Activated naive CD8-positive, alpha-beta T cell treated with anti-CD3 and anti-CD28 coated beads, Interleukin-2, amount 10 ng/mL, durations not matched to agents 7 days and 5 days (primary cell): ENCODE measurements at regions not wholly inside any gene's neighbourhood (a gene's known extent, or its start where the extent isn't known, plus 50 kb on each side); places are given as distances from the start of the nearest gene placed in this dataset.

ENCODE experiments used
- ATAC-seq: fragments of 150-1000 bp; cut with Tn5 transposase; one replicate; pipeline ENCODE4 v1.10.0; 2021; ENCODE audit warnings: low read depth, moderate library complexity
- POLR2A ChIA-PET: fragments of 350-600 bp; sonication (Branson Sonifier 250); formaldehyde crosslinking; loops from one replicate; lab custom pipeline; 2021; ENCODE audit warnings: antibody characterized with exemption; lab: Charles Lee
- DNase-seq: peaks from one replicate; pipeline ENCODE4 v3.0.0; 2021
- H3K27ac Mint-ChIP-seq: one replicate; pipeline ENCODE4 v1.8.0; 2022; ENCODE audit warnings: mild to moderate bottlenecking, mixed read lengths
- H3K27me3 Mint-ChIP-seq: one replicate; pipeline ENCODE4 v1.8.0; 2022; ENCODE audit warnings: mild to moderate bottlenecking, moderate library complexity, mixed read lengths
- H3K36me3 Mint-ChIP-seq: one replicate; pipeline ENCODE4 v1.8.0; 2021; ENCODE audit warnings: mild to moderate bottlenecking, mixed read lengths
- H3K4me1 Mint-ChIP-seq: one replicate; pipeline ENCODE4 v1.8.0; 2021; ENCODE audit warnings: mixed read lengths
- H3K4me3 Mint-ChIP-seq: one replicate; pipeline ENCODE4 v1.8.0; 2022; ENCODE audit warnings: mild to moderate bottlenecking, moderate library complexity, mixed read lengths
- H3K9me3 Mint-ChIP-seq: one replicate; pipeline ENCODE4 v1.8.0; 2021; ENCODE audit warnings: mixed read lengths

DNA sequence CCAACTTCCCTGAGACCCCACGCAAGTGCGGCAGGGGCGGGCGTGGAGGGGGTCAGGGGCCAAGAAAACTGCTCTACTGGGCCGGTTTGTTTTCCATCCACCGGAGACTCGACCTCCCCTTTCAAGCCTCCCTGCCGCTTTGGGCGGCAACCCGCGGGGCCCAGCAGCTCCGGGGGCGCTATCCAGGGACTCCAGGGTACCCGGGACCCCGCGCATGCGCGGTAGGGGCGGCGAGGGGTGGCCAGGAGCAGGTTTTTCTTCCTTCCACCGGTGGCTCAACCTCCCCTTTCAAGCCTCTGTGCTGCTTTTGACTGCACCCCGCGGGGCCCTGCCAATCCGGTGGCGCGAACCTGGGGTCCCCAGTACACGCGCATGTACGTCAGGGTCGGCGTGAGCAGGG is 323.5 kb downstream of the ALG10 start:
- POLR2A ChIA-PET = no interaction called here
- Mint-ChIP-seq H3K27ac (no peak overlapping the region), H3K4me1 (no peaks in the 10 kb centered on the region), H3K36me3 (no peaks in the 10 kb centered on the region), H3K9me3 (no peaks in the 10 kb centered on the region), H3K4me3 (no peak overlapping the region), H3K27me3 (no peaks in the 10 kb centered on the region)
- DNase-seq (no peak), ATAC-seq (no peak)

- H3K4me3 Mint-ChIP-seq = no peak overlapping the region
- DNase-seq (no peak), ATAC-seq (no peak)
- H3K27ac Mint-ChIP-seq = no peak overlapping the region
- no peaks in the 10 kb centered on the region for H3K36me3 Mint-ChIP-seq
- H3K27me3 Mint-ChIP-seq = no peaks in the 10 kb centered on the region
- POLR2A ChIA-PET = no interaction called here
- no peaks in the 10 kb centered on the region for H3K4me1 Mint-ChIP-seq
- H3K9me3 Mint-ChIP-seq = no peaks in the 10 kb centered on the region
Measured at GRCh38 chr12:34346372-34347034, 324.2 kb downstream of the ALG10 start.

GRCh38 chr12:34347367-34347766 is 325.1 kb downstream of the ALG10 start:
- POLR2A ChIA-PET = no interaction called here
- no peaks in the 10 kb centered on the region for H3K36me3 Mint-ChIP-seq
- H3K27ac Mint-ChIP-seq = no peak overlapping the region
- no peak overlapping the region for H3K4me3 Mint-ChIP-seq
- no peaks in the 10 kb centered on the region for H3K4me1 Mint-ChIP-seq
- ATAC-seq = no peak
- no peaks in the 10 kb centered on the region for H3K27me3 Mint-ChIP-seq
- H3K9me3 Mint-ChIP-seq = no peaks in the 10 kb centered on the region
- no peak for DNase-seq

DNA sequence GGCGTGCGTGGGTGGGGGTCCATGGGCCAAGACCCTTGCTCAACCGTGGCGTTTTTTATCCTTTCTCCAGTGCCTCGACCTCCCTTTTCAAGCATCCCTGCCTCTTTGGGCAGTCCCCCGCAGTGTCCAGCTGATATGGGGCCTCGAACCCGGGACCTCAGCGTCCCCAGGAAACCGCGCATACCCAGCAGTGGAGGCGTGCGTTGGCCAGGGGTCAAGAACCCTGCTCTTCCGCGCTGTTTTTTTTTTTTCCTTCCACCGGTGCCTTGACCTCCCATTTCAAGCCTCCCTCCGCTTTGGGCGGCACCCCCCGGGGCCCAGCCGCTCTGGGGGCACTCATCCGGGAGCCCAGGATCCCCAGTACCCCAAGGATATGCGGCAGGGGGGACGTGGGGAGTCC is 325.8 kb downstream of the ALG10 start:
- H3K27me3 Mint-ChIP-seq = no peaks in the 10 kb centered on the region

DNA sequence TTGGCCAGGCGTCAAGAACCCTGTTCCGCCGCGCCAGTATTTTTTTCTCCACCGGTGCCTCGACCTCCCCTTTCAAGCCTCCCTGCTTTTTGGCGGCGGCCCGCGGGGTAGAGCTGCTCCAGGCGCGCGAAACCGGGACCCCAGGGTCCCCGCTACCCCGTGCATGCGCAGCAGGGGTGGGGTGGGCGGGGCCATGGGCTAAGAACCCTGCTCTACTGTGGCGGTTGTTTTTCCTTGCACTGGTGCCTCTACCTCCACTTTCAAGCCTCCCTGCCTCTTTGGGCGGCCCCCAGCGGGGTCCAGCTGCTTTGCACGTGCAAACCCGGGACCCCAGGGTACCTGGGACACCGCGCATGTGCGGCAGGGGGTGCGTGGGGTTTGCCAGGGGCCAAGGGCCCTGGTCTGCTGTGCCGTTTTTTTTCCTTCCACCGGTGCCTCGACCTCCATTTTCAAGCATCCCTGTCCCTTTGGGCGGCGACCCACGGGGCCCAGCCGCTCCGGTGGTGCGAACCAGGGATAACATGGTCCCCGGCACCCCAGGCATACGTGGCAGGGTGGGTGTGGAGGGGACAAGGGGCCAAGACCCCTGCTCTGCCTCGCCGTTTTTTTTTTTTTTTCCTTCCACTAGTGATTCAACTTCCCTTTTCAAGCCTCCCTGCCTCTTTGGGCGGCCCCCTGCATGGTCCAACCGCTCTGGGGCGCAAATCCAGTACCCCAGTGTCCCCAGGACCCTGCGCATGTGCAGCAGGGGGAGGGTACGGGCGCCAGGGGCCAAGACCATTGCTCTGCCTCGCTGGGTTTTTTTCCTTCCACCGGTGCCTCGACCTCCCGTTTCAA is 326.8 kb downstream of the ALG10 start:
- ATAC-seq (no peak), DNase-seq (no peak)
- Mint-ChIP-seq H3K4me3 (no peak overlapping the region), H3K36me3 (no peaks in the 10 kb centered on the region), H3K27ac (no peak overlapping the region), H3K9me3 (no peaks in the 10 kb centered on the region), H3K27me3 (no peaks in the 10 kb centered on the region), H3K4me1 (no peaks in the 10 kb centered on the region)
- POLR2A ChIA-PET = no interaction called here

More for the DNA sequence above, 325.8 kb downstream of the ALG10 start:
- Mint-ChIP-seq H3K9me3 (no peaks in the 10 kb centered on the region), H3K36me3 (no peaks in the 10 kb centered on the region), H3K4me1 (no peaks in the 10 kb centered on the region), H3K4me3 (no peak overlapping the region), H3K27ac (no peak overlapping the region)
- ATAC-seq = no peak
- POLR2A ChIA-PET = no interaction called here
- no peak for DNase-seq

DNA sequence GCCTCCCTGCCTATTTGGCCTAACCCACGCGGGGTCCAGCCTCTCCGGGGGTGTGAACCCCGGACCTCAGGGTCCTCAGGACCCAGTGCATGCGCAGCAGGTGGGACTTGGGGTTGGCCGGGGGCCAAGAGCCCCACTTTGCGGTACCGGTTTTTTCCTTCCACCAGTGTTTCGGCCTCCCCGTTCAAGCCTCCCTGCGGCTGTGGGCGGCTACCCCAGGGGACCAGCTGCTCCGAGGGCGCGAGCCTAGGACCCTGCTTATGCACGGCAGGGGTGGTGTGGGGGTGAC is 327.3 kb downstream of the ALG10 start:
- POLR2A ChIA-PET = no interaction called here
- Mint-ChIP-seq H3K9me3 (no peaks in the 10 kb centered on the region), H3K36me3 (no peaks in the 10 kb centered on the region), H3K27ac (no peak overlapping the region), H3K4me3 (no peak overlapping the region), H3K4me1 (no peaks in the 10 kb centered on the region), H3K27me3 (no peaks in the 10 kb centered on the region)
- DNase-seq = no peak
- no peak for ATAC-seq

- Mint-ChIP-seq H3K27ac (no peak overlapping the region), H3K27me3 (no peaks in the 10 kb centered on the region), H3K4me3 (no peak overlapping the region), H3K36me3 (no peaks in the 10 kb centered on the region), H3K4me1 (no peaks in the 10 kb centered on the region), H3K9me3 (no peaks in the 10 kb centered on the region)
- no peak for DNase-seq
- POLR2A ChIA-PET = no interaction called here
- no peak for ATAC-seq
Measured at GRCh38 chr12:34350092-34351041, 328.1 kb downstream of the ALG10 start.

DNA sequence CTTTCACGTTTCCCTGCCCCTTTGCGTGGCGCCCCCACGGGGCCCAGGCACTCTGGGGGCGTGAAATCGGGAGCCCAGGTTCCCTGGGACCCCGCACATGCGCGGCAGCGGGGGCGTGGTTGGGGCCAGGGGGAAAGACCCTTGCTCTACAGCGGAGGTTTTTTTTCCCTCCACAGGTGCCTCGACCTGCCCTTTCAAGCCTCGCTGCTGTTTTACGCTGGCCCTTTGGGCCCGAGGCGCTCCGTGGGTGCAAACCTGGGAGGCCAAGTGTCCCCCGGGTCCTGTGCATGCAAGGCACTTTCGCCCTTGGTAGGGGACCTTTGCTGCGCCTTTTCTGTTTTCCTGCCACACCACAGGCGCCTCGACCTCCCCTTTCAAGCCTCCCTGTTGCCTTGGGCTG is 329.8 kb downstream of the ALG10 start:
- Mint-ChIP-seq H3K9me3 (no peaks in the 10 kb centered on the region), H3K4me3 (no peak overlapping the region), H3K27ac (no peak overlapping the region), H3K36me3 (no peaks in the 10 kb centered on the region), H3K27me3 (no peaks in the 10 kb centered on the region), H3K4me1 (no peaks in the 10 kb centered on the region)
- DNase-seq (no peak), ATAC-seq (no peak)
- POLR2A ChIA-PET = no interaction called here

DNA sequence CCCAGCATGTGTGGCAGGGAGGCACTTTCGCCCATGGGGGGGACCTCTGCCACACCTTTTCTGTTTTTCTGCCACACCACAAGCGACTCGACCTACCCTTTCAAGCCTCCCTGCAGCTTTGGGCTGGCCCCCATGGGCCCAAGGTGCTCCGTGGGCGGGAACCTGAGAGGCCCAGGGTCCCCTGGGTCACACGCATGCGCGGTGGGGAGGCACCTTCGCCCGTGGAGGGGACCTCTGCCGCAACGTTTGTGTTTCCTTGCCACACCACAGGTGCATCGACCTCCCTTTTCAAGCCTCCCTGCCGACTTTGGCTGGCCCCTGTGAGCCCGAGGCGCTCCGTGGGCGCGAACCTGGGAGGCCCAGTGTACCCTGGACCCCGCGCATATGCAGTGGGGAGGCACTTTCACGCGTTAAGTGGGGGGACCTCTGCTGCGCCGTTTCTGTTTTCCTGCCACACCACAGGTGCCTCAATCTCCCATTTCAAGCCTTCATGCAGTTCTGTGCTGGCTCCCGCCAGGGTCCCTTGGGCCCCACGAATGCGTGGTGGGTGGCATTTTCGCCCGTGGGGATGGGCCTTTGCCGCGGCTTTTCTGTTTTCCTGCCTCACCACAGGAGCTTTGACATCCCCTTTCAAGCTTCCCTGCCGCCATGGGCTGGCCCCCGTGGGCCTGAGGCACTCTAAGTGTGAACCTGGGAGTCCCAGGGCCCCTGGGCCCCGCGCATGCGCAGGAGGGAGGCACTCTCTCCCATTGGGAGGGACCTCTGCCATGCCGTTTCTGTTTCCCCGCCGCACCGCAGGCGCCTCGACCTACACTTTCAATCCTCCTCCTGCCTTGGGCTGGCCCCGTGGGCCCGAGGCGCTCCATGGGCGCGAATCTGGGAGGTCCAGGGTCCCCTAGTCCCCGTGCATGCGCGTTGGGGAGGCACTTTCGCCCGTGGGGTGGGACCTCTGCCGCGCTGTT is 332.2 kb downstream of the ALG10 start:
- Mint-ChIP-seq H3K36me3 (no peaks in the 10 kb centered on the region), H3K4me3 (no peak overlapping the region), H3K9me3 (no peaks in the 10 kb centered on the region), H3K27me3 (no peaks in the 10 kb centered on the region), H3K4me1 (no peaks in the 10 kb centered on the region), H3K27ac (no peak overlapping the region)
- ATAC-seq (no peak), DNase-seq (no peak)
- POLR2A ChIA-PET = no interaction called here

DNA sequence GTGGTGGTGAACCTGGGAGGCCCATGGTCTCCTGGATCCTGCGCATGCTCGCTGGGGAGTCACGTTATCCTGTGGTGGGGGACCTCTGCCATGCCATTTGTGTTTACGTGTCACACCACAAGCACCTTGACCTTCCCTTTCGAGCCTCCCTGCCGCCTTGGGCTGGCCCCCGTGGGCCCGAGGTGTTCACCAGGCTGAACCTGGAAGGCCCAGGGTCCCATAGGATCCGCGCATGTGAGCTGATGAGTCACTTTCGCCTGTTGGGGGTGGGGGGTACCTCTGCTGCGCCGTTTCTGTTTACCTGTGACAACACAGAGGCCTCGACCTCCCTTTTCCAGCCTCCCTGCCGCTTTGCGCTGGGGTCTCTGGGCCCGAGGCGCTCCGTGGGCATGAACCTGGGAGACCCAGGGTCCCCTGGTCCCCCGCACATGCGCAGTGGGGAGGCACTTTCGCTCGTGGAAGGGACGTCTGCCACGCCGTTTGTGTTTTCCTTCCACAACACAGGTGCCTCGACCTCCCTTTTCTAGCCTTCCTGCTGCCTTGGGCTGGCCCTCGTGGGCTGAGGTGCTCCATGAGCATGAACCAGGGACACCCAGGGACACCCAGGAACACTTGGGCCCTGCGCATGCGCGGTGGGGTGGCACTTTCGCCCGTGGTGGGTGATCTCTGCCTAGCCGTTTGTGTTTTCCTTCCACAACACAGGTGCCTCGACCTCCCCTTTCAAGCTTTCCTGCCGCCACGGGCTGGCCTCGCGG is 334.1 kb downstream of the ALG10 start:
- H3K4me1 Mint-ChIP-seq = no peaks in the 10 kb centered on the region
- no peak overlapping the region for H3K4me3 Mint-ChIP-seq
- no peak overlapping the region for H3K27ac Mint-ChIP-seq
- POLR2A ChIA-PET = no interaction called here
- no peaks in the 10 kb centered on the region for H3K27me3 Mint-ChIP-seq
- no peak for ATAC-seq
- H3K9me3 Mint-ChIP-seq = no peaks in the 10 kb centered on the region
- no peaks in the 10 kb centered on the region for H3K36me3 Mint-ChIP-seq
- DNase-seq = no peak

DNA sequence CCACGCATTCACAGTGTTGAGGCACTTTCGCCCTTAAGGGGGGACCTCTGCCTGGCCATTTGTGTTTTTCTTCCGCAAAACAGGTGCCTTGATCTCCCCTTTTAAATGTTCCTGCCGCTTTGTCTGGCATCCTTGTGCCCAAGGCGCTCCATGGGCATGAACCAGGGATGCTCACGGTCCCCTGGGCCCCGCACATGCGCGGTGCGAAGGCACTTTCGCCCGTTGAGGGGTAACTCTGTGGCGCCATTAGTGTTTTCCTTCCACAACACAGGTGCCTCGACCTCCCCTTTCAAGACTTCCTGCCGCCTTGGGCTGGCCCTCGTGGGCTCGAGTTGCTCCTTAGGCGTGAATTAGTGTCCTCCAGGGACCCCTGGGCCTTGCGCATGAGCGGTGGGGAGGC is 335.5 kb downstream of the ALG10 start:
- Mint-ChIP-seq H3K36me3 (no peaks in the 10 kb centered on the region), H3K4me3 (no peak overlapping the region), H3K9me3 (no peaks in the 10 kb centered on the region), H3K27ac (no peak overlapping the region), H3K27me3 (no peaks in the 10 kb centered on the region), H3K4me1 (no peaks in the 10 kb centered on the region)
- ATAC-seq (no peak), DNase-seq (no peak)
- POLR2A ChIA-PET = no interaction called here

DNA sequence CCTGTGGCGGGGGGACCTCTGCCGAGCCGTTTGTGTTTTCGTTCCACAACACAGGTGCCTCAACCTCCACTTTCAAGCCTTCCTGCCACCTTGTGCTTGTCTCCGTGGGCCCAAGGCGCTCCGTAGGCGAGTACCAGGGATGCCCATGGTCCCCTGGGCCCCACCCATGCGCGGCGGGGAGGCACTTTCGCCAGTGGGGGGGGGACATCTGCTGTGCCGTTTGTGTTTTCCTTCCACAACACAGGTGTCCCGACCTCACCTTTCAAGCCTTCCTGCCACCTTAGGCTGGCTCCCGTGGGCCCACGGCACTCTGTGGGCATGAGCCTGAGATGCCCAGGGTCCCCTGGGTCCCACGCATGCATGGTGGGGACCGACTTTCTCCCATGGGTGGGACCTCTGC is 335.9 kb downstream of the ALG10 start:
- DNase-seq (no peak), ATAC-seq (no peak)
- H3K4me3 Mint-ChIP-seq = no peak overlapping the region
- POLR2A ChIA-PET = no interaction called here
- no peaks in the 10 kb centered on the region for H3K36me3 Mint-ChIP-seq
- no peaks in the 10 kb centered on the region for H3K4me1 Mint-ChIP-seq
- no peaks in the 10 kb centered on the region for H3K27me3 Mint-ChIP-seq
- H3K27ac Mint-ChIP-seq = no peak overlapping the region
- H3K9me3 Mint-ChIP-seq = no peaks in the 10 kb centered on the region
